IMR-90 (cell line): ENCODE measurements at regions not wholly inside any gene's neighbourhood (a gene's known extent, or its start where the extent isn't known, plus 50 kb on each side); places are given as distances from the start of the nearest gene placed in this dataset.
A peak's percentile ranks its signal among the peaks of the same experiment; 100 is the strongest.

ENCODE experiments used
- ATAC-seq: fragments of 200-7000 bp; cut with Tn5 transposase; 2 replicates; pipeline ENCODE4 v1.9.1; 2020; ENCODE audit warnings: low read depth, mild to moderate bottlenecking, moderate library complexity
- BruUV-seq: library from RNA; stranded (reverse); fragments of 400-500 nt; replicated peaks from 2 replicates; lab custom pipeline; 2021; lab: Mats Ljungman, UMichigan
- CTCF ChIA-PET: fragments of 300-600 bp; formaldehyde crosslinking; extraction: SDS; loops from one replicate; lab custom pipeline; 2021; ENCODE audit warnings: antibody characterized with exemption; lab: Yijun Ruan, JAX
- POLR2A ChIA-PET: fragments of 300-600 bp; sonication (Branson Sonifier 250); formaldehyde crosslinking; loops from one replicate; lab custom pipeline; 2022; ENCODE audit warnings: antibody characterized with exemption; ENCODE audit not compliant: unreplicated experiment; lab: Charles Lee
- DNase-seq: peaks from one replicate; pipeline ENCODE4 v3.0.0; 2013
- H2AFZ ChIP-seq: replicated peaks from 2 replicates; pipeline ENCODE3; 2013; ENCODE audit warnings: low read length, mild to moderate bottlenecking; ENCODE audit not compliant: poor library complexity
- H2AK5ac ChIP-seq: 2 replicates; pipeline ENCODE4 v1.6.1; 2013; ENCODE audit warnings: low read depth, low read length, inconsistent platforms
- H2AK9ac ChIP-seq: replicated peaks from 2 replicates; pipeline ENCODE3; 2013; ENCODE audit warnings: mild to moderate bottlenecking, low read depth, low read length, moderate library complexity; ENCODE audit not compliant: poor library complexity
- H2BK120ac ChIP-seq: 2 replicates; pipeline ENCODE4 v1.6.1; 2013; ENCODE audit warnings: low read depth, low read length, inconsistent platforms
- H2BK15ac ChIP-seq: 3 replicates; pipeline ENCODE4 v1.6.1; 2013; ENCODE audit warnings: low read depth, low read length, inconsistent platforms
- H2BK20ac ChIP-seq: 2 replicates; pipeline ENCODE4 v1.6.1; 2013; ENCODE audit warnings: low read depth, mild to moderate bottlenecking, inconsistent platforms, low read length, moderate library complexity
- H2BK5ac ChIP-seq: 2 replicates; pipeline ENCODE4 v1.6.1; 2013; ENCODE audit warnings: mild to moderate bottlenecking, low read depth, low read length, inconsistent platforms; ENCODE audit not compliant: poor library complexity, severe bottlenecking
- H3K14ac ChIP-seq: replicated peaks from 2 replicates; pipeline ENCODE4 v1.6.1; 2013; ENCODE audit warnings: low read depth, low read length, inconsistent platforms
- H3K18ac ChIP-seq: 2 replicates; pipeline ENCODE4 v1.6.1; 2013; ENCODE audit warnings: low read depth, low read length, control low read depth
- H3K23ac ChIP-seq: 2 replicates; pipeline ENCODE4 v1.6.1; 2013; ENCODE audit warnings: low read depth, low read length, inconsistent platforms
- H3K27ac ChIP-seq: 2 replicates; pipeline ENCODE4 v1.5.1; 2013; ENCODE audit warnings: mild to moderate bottlenecking, control low read depth, low read length; ENCODE audit not compliant: insufficient read depth
- H3K27me3 ChIP-seq: 2 replicates; pipeline ENCODE4 v1.6.1; 2013; ENCODE audit warnings: low read length; ENCODE audit not compliant: control insufficient read depth, insufficient read depth
- H3K36me3 ChIP-seq: 2 replicates; pipeline ENCODE4 v1.6.1; 2013; ENCODE audit warnings: low read length, mixed read lengths; ENCODE audit not compliant: control insufficient read depth, insufficient read depth
- H3K4ac ChIP-seq: 2 replicates; pipeline ENCODE4 v1.6.1; 2013; ENCODE audit warnings: low read depth, low read length, inconsistent platforms
- H3K4me1 ChIP-seq: 2 replicates; pipeline ENCODE4 v1.6.1; 2013; ENCODE audit warnings: low read length, mixed read lengths; ENCODE audit not compliant: control insufficient read depth, insufficient read depth
- H3K4me2 ChIP-seq: 2 replicates; pipeline ENCODE4 v1.6.1; 2013; ENCODE audit warnings: low read depth, mild to moderate bottlenecking, control low read depth, low read length, moderate library complexity
- H3K4me3 ChIP-seq: 2 replicates; pipeline ENCODE4 v1.5.1; 2013; ENCODE audit warnings: low read depth, mild to moderate bottlenecking, control low read depth, low read length, moderate library complexity; ENCODE audit not compliant: insufficient read depth
- H3K56ac ChIP-seq: 2 replicates; pipeline ENCODE4 v1.6.1; 2013; ENCODE audit warnings: low read length, inconsistent platforms; ENCODE audit not compliant: insufficient read depth; ENCODE audit errors: extremely low read depth
- H3K79me1 ChIP-seq, 2 experiments: 2 replicates each; pipeline ENCODE4 v1.6.1; 2013; ENCODE audit warnings: low read length in 2 of 2, inconsistent platforms in 1 of 2, low read depth in 1 of 2
- H3K9ac ChIP-seq: 2 replicates; pipeline ENCODE4 v1.6.1; 2013; ENCODE audit warnings: low read depth, low read length, control low read depth
- H3K9me1 ChIP-seq: 2 replicates; pipeline ENCODE4 v1.6.1; 2013; ENCODE audit warnings: low read length, inconsistent platforms; ENCODE audit not compliant: insufficient read depth
- H3K9me3 ChIP-seq: 2 replicates; pipeline ENCODE4 v1.6.1; 2013; ENCODE audit warnings: low read length; ENCODE audit not compliant: control insufficient read depth, insufficient read depth
- H4K20me1 ChIP-seq: 2 replicates; pipeline ENCODE4 v1.6.1; 2013; ENCODE audit warnings: low read length, inconsistent platforms; ENCODE audit not compliant: insufficient read depth
- H4K5ac ChIP-seq: 2 replicates; pipeline ENCODE4 v1.6.1; 2013; ENCODE audit warnings: mild to moderate bottlenecking, low read depth, low read length, control low read depth
- H4K8ac ChIP-seq, 2 experiments: 2 replicates each; pipeline ENCODE4 v1.6.1; 2013; ENCODE audit warnings: low read depth in 2 of 2, low read length in 2 of 2, control low read depth in 1 of 2, inconsistent platforms in 1 of 2
- H4K91ac ChIP-seq: 2 replicates; pipeline ENCODE4 v1.6.1; 2013; ENCODE audit warnings: low read depth, low read length, inconsistent platforms; ENCODE audit not compliant: insufficient read depth
- BHLHE40 ChIP-seq: fragments of 150-350 bp; IDR thresholded peaks from 2 replicates; pipeline ENCODE4 v1.6.1; 2016; ENCODE audit warnings: mild to moderate bottlenecking, low read depth, low read length
- CEBPB ChIP-seq: IDR thresholded peaks from 2 replicates; pipeline ENCODE4 v1.6.1; 2012; ENCODE audit warnings: low read depth, low read length, improper control_type of control experiment
- CHD1 ChIP-seq: IDR thresholded peaks from 2 replicates; pipeline ENCODE4 v1.6.1; 2012; ENCODE audit warnings: low read depth, low read length, improper control_type of control experiment
- ELK1 ChIP-seq: fragments of 150-350 bp; IDR thresholded peaks from 2 replicates; pipeline ENCODE4 v1.6.1; 2016; ENCODE audit warnings: low read depth, mild to moderate bottlenecking, low read length, moderate library complexity, borderline replicate concordance
- FOS ChIP-seq: fragments of 150-350 bp; IDR thresholded peaks from 2 replicates; pipeline ENCODE4 v1.6.1; 2016; ENCODE audit warnings: low read depth, low read length
- NFE2L2 ChIP-seq: fragments of 150-350 bp; IDR thresholded peaks from 2 replicates; pipeline ENCODE4 v1.6.1; 2016; ENCODE audit warnings: low read depth, mild to moderate bottlenecking, low read length
- RAD21 ChIP-seq: IDR thresholded peaks from 2 replicates; pipeline ENCODE4 v1.6.1; 2012; ENCODE audit warnings: low read length, improper control_type of control experiment
- RCOR1 ChIP-seq: IDR thresholded peaks from 2 replicates; pipeline ENCODE4 v1.6.1; 2012; ENCODE audit warnings: mild to moderate bottlenecking, low read length, improper control_type of control experiment; ENCODE audit not compliant: insufficient replicate concordance
- dilution Hi-C: fragments of 300-500 bp; cut with HindIII; formaldehyde crosslinking; loops from one replicate; pipeline ENCODE4 v1.14.3; 2018; ENCODE audit warnings: low sequenced_read_pairs; ENCODE audit not compliant: unreplicated experiment
- in situ Hi-C: fragments of 300-500 bp; cut with MboI; formaldehyde crosslinking; loops from 3 replicates; pipeline ENCODE4 v1.14.3; 2019; ENCODE audit warnings: low sequenced_read_pairs, inconsistent platforms, mixed read lengths
- intact Hi-C: fragments of 100-400 bp; cut with micrococcal nuclease; formaldehyde crosslinking; loops from 2 replicates; pipeline ENCODE4 v1.10.0; 2022

GRCh38 chr5:8829323-8830029 lies 716.4 kb downstream of the SEMA5A start:
- Histone ChIP-seq H2BK120ac (peak overlapping the region; percentile 99), H2BK15ac (peak overlapping the region; percentile 68), H4K5ac (peak overlapping the region; percentile 73), H3K4me3 (no peak overlapping the region), H2AK5ac (peak overlapping the region; percentile 86; the same call in 1 of the 2 replicates), H2BK20ac (peak overlapping the region; percentile 100), H3K27ac (peak overlapping the region; percentile 75), H3K23ac (peak overlapping the region; percentile 98), H3K18ac (peak overlapping the region; percentile 87), H3K4me1 (peaks cover 25% of the 10 kb centered on the region), H3K4ac (peak overlapping the region; percentile 98), H3K9me3 (no peaks in the 10 kb centered on the region), H4K20me1 (no peaks in the 10 kb centered on the region; the same call in 1 of the 2 replicates), H3K4me2 (peak overlapping the region; percentile 59), H3K14ac (peak overlapping the region; percentile 95), H4K8ac (peak overlapping the region; percentile 51 to 92), H4K91ac (peak overlapping the region; percentile 98), H3K79me1 (peaks cover 0 to 6% of the 10 kb centered on the region in 2 experiments; a peak in 1 of 4 replicates), H2AK9ac (peak overlapping the region; percentile 95), H2BK5ac (peak overlapping the region; percentile 92), H3K27me3 (no peaks in the 10 kb centered on the region), H3K9ac (no peak overlapping the region), H2AFZ (peak overlapping the region; percentile 81), H3K9me1 (peaks cover 23% of the 10 kb centered on the region), H3K56ac (peak overlapping the region; percentile 91), H3K36me3 (no peaks in the 10 kb centered on the region)
- ATAC-seq (peak; percentile 89), DNase-seq (peak; percentile 100)
- intact Hi-C loops, result loop anchor here (2.0 to 10.0 kb wide), 5 partner anchors 62 to 955 kb away; no protein-coding TSS in a partner anchor
- ChIA-PET POLR2A (interaction anchor here (0.6 kb wide), 1 partner anchor 21 kb away, joined by 3 read pairs; no protein-coding TSS in a partner anchor), CTCF (no interaction called here)
- TF ChIP-seq CEBPB (peak; percentile 99), RAD21 (0 out of 2 replicates have a peak, but pooled peaks have one; percentile 1), FOS (peak; percentile 100), CHD1 (no peak), ELK1 (no peak), NFE2L2 (peak; percentile 41; the same call in 1 of the 2 replicates), BHLHE40 (peak; percentile 64; the same call in 1 of the 2 replicates), RCOR1 (peak; percentile 65)
- in situ Hi-C loops, result no loop called here
- dilution Hi-C loops, result no loop called here
- BruUV-seq, result no TSS peak
